GM06990 (cell line): ENCODE measurements at regions not wholly inside any gene's neighbourhood (a gene's known extent, or its start where the extent isn't known, plus 50 kb on each side); places are given as distances from the start of the nearest gene placed in this dataset.

Experiments used
- DNase-seq: peaks from one replicate; pipeline ENCODE4 v3.0.0-alpha.2; 2011; ENCODE audit not compliant: insufficient read length; ENCODE audit errors: extremely low read depth
- H3K27me3 ChIP-seq: replicated peaks from 2 replicates; pipeline ENCODE4 v1.6.0; 2011; ENCODE audit warnings: low read length; ENCODE audit not compliant: control insufficient read depth, insufficient read depth
- H3K36me3 ChIP-seq: 2 replicates; pipeline ENCODE4 v1.5.1; 2011; ENCODE audit warnings: low read length; ENCODE audit not compliant: control insufficient read depth, insufficient read depth
- H3K4me3 ChIP-seq: replicated peaks from 2 replicates; pipeline ENCODE4 v1.5.1; 2011; ENCODE audit warnings: low read depth, mild to moderate bottlenecking, control low read depth, low read length
- CTCF ChIP-seq: IDR thresholded peaks from 2 replicates; pipeline ENCODE4 v1.5.1; 2011; ENCODE audit warnings: low read length, control low read depth, mild to moderate bottlenecking, inconsistent platforms; ENCODE audit not compliant: insufficient read depth, poor library complexity, severe bottlenecking

GRCh38 chr5:125227333-125228095 is 481.1 kb upstream of the ZNF608 start:
- Histone ChIP-seq H3K4me3 (no peak overlapping the region), H3K27me3 (no peaks in the 10 kb centered on the region), H3K36me3 (no peaks in the 10 kb centered on the region)
- peak; percentile 54 for TF ChIP-seq CTCF
- no peak for DNase-seq

GRCh38 chr5:125228363-125229070 is 482.1 kb upstream of the ZNF608 start:
- TF ChIP-seq CTCF = no peak
- H3K4me3 ChIP-seq = no peak overlapping the region

GRCh38 chr5:125229556-125229955 is 483.1 kb upstream of the ZNF608 start:
- Histone ChIP-seq H3K27me3 (no peaks in the 10 kb centered on the region), H3K4me3 (no peak overlapping the region), H3K36me3 (no peaks in the 10 kb centered on the region)
- TF ChIP-seq CTCF = no peak
- DNase-seq = no peak

More at GRCh38 chr5:125228363-125229070, 482.1 kb upstream of the ZNF608 start:
- DNase-seq = no peak
- no peaks in the 10 kb centered on the region for H3K27me3 ChIP-seq
- H3K36me3 ChIP-seq = no peaks in the 10 kb centered on the region

- DNase-seq = no peak
- no peak for TF ChIP-seq CTCF
- no peaks in the 10 kb centered on the region for H3K27me3 ChIP-seq
- no peaks in the 10 kb centered on the region for H3K36me3 ChIP-seq
- no peak overlapping the region for H3K4me3 ChIP-seq
Measured at GRCh38 chr5:125232779-125233230, 486.4 kb upstream of the ZNF608 start.

GRCh38 chr5:125233944-125234343 is 487.5 kb upstream of the ZNF608 start:
- TF ChIP-seq CTCF = no peak
- Histone ChIP-seq H3K36me3 (no peaks in the 10 kb centered on the region), H3K4me3 (no peak overlapping the region), H3K27me3 (no peaks in the 10 kb centered on the region)
- no peak for DNase-seq
